Smooth muscle cell of the brain vasculature (primary cell): ENCODE measurements at regions not wholly inside any gene's neighbourhood (a gene's known extent, or its start where the extent isn't known, plus 50 kb on each side); places are given as distances from the start of the nearest gene placed in this dataset.
"Not testable (repeated sequence)": the region's sequence is repeated elsewhere in the genome, so short reads cannot be mapped to it uniquely, and the experiment has no call there.

ENCODE experiments used
- DNase-seq: peaks from one replicate; pipeline ENCODE4 v3.0.0-alpha.2; 2012; ENCODE audit warnings: low read depth, low spot score

- DNase-seq = not testable (repeated sequence)
Measured at GRCh38 chr6:76560851-76561755, 488.6 kb upstream of the IMPG1 start.

GRCh38 chr6:76553256-76553655 is 480.8 kb upstream of the IMPG1 start:
- DNase-seq = no peak

DNA sequence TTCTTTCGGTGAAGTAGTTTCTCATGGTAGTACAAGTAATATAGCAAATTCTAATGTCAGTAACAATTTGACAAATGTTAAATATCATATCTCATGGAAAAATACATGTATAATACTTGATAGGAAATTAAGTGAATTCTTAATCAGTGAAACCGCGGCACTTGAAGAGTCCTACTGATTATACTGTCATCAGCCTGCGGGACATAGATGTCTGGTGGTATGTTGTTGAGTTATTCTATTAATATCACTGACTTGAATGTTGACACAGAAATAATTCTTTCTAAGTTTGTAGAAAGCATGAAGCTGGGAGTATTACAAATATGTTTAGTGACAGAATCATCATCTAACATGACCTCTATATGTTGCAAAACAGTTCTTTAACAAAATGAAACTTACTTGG is 479.8 kb upstream of the IMPG1 start:
- no peak for DNase-seq

- no peak for DNase-seq
Measured at GRCh38 chr6:76533661-76534060, 461.2 kb upstream of the IMPG1 start.

DNA sequence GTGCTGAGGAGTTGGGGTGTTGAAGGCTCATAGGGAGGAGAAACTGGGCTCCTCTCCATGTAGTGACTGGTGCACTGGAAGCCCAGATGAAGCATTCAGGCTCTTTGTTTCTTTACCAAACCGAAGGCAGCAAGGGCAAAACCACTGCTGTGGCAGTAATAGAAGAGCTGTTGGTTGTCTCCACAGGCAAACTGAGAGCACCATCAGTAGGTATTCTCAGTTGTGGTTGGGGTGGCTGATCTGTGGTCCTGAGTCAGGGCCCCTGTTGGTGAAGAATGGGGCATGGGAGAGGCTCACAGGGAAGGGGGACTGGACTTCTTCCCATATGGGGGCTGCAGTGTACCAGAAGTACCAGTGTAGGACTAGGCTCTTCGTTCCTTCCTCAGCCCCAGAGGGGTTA is 460.2 kb upstream of the IMPG1 start:
- no peak for DNase-seq

DNA sequence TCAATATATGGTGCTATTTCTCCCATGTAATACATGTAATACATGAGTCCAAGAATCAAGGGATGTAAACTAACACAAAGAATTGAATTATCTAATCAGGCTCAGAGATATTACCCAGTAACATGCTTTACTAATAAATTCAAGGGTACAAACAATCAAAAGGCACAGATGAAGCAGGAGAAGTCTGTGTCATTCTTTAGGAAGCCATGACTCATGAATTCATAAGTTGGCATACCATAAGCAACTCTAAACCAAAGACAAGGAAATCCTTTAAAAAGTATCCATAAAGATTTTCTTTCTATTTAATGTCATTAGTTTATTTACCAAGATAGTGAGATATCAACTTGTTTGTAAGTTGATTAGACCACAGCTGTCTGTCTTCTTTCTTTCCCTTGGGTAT is 446.0 kb upstream of the IMPG1 start:
- DNase-seq = no peak

DNA sequence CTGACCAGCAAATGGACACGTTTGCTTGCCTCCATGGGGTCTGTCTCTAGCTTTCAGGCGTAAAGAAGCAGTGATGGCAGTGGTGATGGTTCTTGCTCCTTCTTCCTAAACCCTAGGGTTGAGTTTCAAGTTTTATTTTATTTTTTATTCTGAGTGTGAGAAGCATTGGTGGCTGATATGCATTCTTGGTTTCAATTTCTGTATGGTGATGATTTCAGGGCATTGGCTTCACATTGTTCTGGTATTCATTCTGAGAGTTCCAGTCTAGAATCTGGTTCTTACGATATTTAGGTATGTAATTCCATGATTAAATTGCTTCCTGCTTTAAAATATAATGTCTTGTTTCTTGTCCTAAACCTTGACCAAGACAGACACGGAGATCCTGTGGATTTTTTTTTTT is 444.5 kb upstream of the IMPG1 start:
- DNase-seq = no peak

GRCh38 chr6:76510489-76510888 is 438.0 kb upstream of the IMPG1 start:
- DNase-seq = no peak

- DNase-seq = no peak
Measured at GRCh38 chr6:76509397-76509796, 436.9 kb upstream of the IMPG1 start.

- DNase-seq = no peak
Measured at GRCh38 chr6:76506808-76507207, 434.3 kb upstream of the IMPG1 start.

DNA sequence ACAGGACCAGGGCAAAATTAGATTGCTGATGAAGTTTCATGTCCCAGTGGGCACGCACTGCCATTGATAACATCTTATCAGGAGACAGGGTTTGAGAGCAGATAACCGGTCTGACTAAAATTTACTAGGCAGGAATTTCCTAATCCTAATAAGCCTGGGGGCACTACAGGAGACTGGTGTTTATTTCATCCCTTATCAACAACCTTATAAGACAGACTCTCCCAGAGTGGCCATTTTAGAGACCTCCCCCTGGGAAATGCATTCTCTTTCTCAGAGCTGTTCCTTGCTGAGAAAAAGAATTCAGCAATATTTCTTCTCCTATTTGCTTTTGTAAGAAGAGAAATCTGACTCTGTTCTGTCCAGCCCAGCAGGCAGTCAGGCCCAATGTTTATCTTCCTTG is 423.4 kb upstream of the IMPG1 start:
- no peak for DNase-seq

DNA sequence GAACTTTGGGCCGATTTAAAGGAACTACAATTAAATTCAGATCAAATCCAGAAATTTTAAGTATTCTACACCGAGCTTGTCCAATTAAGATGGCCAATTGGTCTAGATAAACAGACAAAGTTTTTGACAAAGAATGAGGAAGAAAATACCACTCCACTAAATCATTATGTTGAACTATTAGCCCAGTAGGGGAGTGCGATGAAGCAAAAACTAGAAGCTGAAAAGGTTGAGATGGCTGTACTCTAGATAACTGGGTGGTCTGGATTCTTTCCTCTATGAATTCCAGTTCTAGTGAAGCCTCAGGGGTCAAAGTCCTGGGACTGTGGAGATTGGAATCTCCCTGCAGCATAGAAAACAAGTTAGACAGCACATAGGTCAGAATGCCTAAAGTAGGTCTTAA is 418.9 kb upstream of the IMPG1 start:
- DNase-seq = not testable (repeated sequence)

- no peak for DNase-seq
Measured at GRCh38 chr6:76490456-76490855, 418.0 kb upstream of the IMPG1 start.

DNA sequence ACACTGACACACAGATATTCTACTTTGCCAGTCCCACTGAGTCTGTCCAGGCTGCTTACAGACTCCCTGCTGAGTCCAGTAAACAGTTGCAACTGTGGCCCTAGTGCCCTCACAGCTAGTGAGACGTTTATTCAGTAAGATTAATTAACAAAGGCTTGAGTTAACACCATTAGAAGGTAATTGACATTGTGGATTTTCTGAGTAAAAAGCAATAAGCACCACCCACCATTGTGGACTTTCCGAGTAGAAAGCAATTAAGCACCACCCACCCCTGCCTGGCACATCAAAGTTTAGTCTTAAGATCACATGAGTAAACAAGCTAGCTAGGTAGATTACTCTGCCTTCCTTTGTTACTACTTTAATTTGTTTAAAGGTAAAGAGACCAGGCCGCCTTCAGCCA is 408.6 kb upstream of the IMPG1 start:
- no peak for DNase-seq

GRCh38 chr6:76472858-76473257 is 400.4 kb upstream of the IMPG1 start:
- DNase-seq = no peak

DNA sequence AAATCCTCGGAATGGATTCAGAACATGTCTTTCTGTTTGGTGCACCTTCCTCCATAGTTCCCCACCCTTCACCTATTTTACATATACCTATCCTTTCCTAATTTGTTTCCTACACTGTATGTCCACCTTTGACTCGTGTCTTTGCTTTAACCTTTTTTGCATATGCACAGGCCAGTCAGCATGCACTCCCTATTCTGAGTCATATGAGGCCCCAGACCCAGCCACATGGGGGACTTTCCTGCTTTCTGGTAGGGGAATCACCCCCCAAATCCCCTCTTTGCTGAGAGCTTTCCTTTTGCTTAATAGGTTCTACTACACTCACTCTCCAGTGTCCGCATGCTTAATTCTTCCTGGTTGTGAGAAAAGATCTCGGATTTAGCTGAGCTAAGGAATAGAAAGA is 393.8 kb upstream of the IMPG1 start:
- no peak for DNase-seq

DNA sequence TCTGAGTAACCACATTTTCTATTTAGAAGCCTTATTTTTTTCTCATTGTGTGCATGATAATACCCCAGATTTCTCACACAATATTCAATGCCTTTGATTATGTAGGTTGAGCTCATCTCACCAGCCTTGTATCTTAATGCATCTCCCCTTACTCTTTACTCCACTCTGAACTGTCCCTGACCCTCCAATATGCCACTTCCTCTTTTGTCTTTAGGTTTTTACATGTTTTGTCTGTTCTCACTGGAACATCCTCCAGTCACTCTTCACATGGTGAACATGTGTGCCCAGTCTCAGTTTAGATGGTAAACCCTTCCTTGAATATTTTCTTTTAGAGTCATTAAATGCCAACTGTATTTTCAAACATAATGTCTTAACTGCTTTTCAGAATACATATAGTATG is 392.9 kb upstream of the IMPG1 start:
- no peak for DNase-seq

GRCh38 chr6:76453270-76453669 is 380.8 kb upstream of the IMPG1 start:
- DNase-seq = no peak

- no peak for DNase-seq
Measured at GRCh38 chr6:76451926-76452709, 379.7 kb upstream of the IMPG1 start.

DNA sequence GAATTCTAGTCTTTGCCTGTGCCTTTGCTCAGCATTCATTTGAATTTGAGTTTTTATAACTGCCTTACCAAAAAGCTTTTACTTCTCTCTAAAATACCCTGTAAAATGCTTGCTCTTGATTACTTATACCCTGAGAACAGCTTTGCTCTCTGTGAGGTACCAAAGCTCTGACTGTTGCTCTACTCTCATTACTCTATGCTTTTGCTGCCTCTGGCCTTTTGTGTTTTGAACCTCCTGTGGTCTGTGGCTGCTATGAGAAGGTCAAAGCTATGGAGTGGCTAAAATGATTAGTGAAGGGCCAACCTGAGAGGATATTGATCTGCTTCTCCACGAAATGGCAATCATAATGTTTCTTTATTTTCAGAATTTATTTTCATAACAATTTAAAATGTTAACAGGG is 375.6 kb upstream of the IMPG1 start:
- DNase-seq = no peak

GRCh38 chr6:76441875-76442274 is 369.4 kb upstream of the IMPG1 start:
- no peak for DNase-seq

DNA sequence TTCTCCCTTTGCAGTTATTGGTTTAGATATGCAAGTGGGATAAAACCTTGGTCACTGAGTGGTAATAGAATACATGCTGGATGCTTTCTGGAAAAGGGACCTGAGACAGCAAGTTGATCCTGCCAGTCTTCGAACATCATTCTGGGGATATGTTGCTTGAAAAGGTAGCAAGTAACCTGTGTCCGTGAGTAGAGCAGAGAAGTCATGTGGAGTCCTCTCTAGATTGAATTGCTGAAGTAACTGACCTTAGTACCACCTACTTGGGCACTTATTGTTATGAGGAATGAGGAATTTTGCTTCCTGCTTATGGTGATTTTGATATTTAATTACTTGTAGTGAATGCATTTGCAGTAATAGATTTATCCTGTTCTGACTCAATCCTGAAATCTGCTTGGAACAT is 367.3 kb upstream of the IMPG1 start:
- DNase-seq = no peak

DNA sequence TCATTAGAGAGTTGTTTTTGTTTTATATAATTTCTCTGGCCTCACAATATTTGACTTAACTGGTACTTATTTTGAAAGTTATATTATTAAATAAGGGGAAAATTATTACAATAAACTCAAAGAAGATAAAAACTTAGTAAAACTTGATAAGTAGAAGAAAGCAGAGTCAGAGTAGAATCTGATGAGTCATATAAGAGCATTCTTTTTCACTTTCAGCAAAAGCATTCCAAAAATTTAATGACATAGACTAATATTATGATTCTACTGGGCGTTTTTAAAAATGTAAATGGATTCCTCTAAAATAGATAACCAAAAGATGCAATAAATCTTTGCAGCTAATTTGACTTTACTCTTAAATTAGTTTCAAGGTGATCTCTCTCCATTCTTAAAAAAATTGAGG is 366.3 kb upstream of the IMPG1 start:
- DNase-seq = no peak
